GM12873 (cell line): ENCODE measurements at regions not wholly inside any gene's neighbourhood (a gene's known extent, or its start where the extent isn't known, plus 50 kb on each side); places are given as distances from the start of the nearest gene placed in this dataset.

Source experiments
- CTCF ChIP-seq: IDR thresholded peaks from 2 replicates; pipeline ENCODE4 v1.5.1; 2012; ENCODE audit warnings: low read depth, mild to moderate bottlenecking, moderate library complexity, low read length, control low read depth; ENCODE audit not compliant: insufficient read depth; ENCODE audit errors: missing control alignments

GRCh38 chr2:129918604-129919003 lies 60.9 kb upstream of the RAB6C start:
- no peak for TF ChIP-seq CTCF

GRCh38 chr2:129922571-129923264 lies 56.7 kb upstream of the RAB6C start:
- no peak for TF ChIP-seq CTCF

GRCh38 chr2:129923265-129924091 lies 56.0 kb upstream of the RAB6C start:
- peak; percentile 46 for TF ChIP-seq CTCF

- TF ChIP-seq CTCF = no peak
Measured at GRCh38 chr2:129925381-129925780, 54.1 kb upstream of the RAB6C start.

- no peak for TF ChIP-seq CTCF
Measured at GRCh38 chr2:129927696-129928095, 51.8 kb upstream of the RAB6C start.

- TF ChIP-seq CTCF = no peak
Measured at GRCh38 chr2:129929321-129930290, 49.9 kb upstream of the RAB6C start.
